ENCODE measurements at regions not wholly inside any gene's neighbourhood (a gene's known extent, or its start where the extent isn't known, plus 50 kb on each side); places are given as distances from the start of the nearest gene placed in this dataset.
"Not testable (repeated sequence)": the region's sequence is repeated elsewhere in the genome, so short reads cannot be mapped to it uniquely, and the experiment has no call there.

- no peak overlapping the region for H3K27ac ChIP-seq (replicated peaks)
- no peaks in the 10 kb centered on the region for H3K9me3 ChIP-seq (replicated peaks)
- no peak for TF ChIP-seq CTCF (IDR thresholded peaks at IDR 0.05; ENCODE audit: borderline replicate concordance)
- peaks cover 4% of the 10 kb centered on the region for H3K4me1 ChIP-seq
- H3K4me3 ChIP-seq: no peak overlapping the region
- no peak for DNase-seq
- intact Hi-C loops (cut with micrococcal nuclease): no loop called here
- no peaks in the 10 kb centered on the region for H3K36me3 ChIP-seq
- H3K27me3 ChIP-seq (ENCODE audit: low read depth): no peaks in the 10 kb centered on the region
These were observed 183.2 kb upstream of the NR2F2 start for GRCh38 chr15:96147267-96147666.

GRCh38 chr15:96150254-96150653 is 180.2 kb upstream of the NR2F2 start:
- Histone ChIP-seq H3K36me3 (no peaks in the 10 kb centered on the region), H3K4me1 (no peaks in the 10 kb centered on the region), H3K27ac (replicated peaks) (no peak overlapping the region), H3K27me3 (ENCODE audit: low read depth) (no peaks in the 10 kb centered on the region), H3K4me3 (no peak overlapping the region), H3K9me3 (replicated peaks) (no peaks in the 10 kb centered on the region)
- TF ChIP-seq CTCF (IDR thresholded peaks at IDR 0.05; ENCODE audit: borderline replicate concordance): no peak
- intact Hi-C loops (cut with micrococcal nuclease): no loop called here
- no peak for DNase-seq

- intact Hi-C loops (cut with micrococcal nuclease): not testable (repeated sequence)
These were observed 178.8 kb upstream of the NR2F2 start for GRCh38 chr15:96151749-96152148.

GRCh38 chr15:96153929-96154328 is 176.6 kb upstream of the NR2F2 start:
- Histone ChIP-seq H3K4me1 (peaks cover 11% of the 10 kb centered on the region), H3K36me3 (no peaks in the 10 kb centered on the region), H3K27me3 (ENCODE audit: low read depth) (no peaks in the 10 kb centered on the region), H3K27ac (replicated peaks) (no peak overlapping the region), H3K9me3 (replicated peaks) (no peaks in the 10 kb centered on the region), H3K4me3 (no peak overlapping the region)
- intact Hi-C loops (cut with micrococcal nuclease): no loop called here
- no peak for TF ChIP-seq CTCF (IDR thresholded peaks at IDR 0.05; ENCODE audit: borderline replicate concordance)
- no peak for DNase-seq

More at GRCh38 chr15:96151749-96152148, 178.8 kb upstream of the NR2F2 start:
- H3K4me3 ChIP-seq; DNase-seq; H3K36me3 ChIP-seq; H3K27me3 ChIP-seq (ENCODE audit: low read depth); H3K9me3 ChIP-seq (replicated peaks); H3K4me1 ChIP-seq; H3K27ac ChIP-seq (replicated peaks): not testable (repeated sequence)

- intact Hi-C loops (cut with micrococcal nuclease): no loop called here
- Histone ChIP-seq H3K4me1 (peaks cover 27% of the 10 kb centered on the region), H3K4me3 (no peak overlapping the region), H3K9me3 (replicated peaks) (no peaks in the 10 kb centered on the region), H3K27ac (replicated peaks) (peak overlapping the region; percentile 64), H3K36me3 (no peaks in the 10 kb centered on the region), H3K27me3 (ENCODE audit: low read depth) (no peaks in the 10 kb centered on the region)
- no peak for DNase-seq
- no peak for TF ChIP-seq CTCF (IDR thresholded peaks at IDR 0.05; ENCODE audit: borderline replicate concordance)
These were observed 171.6 kb upstream of the NR2F2 start for GRCh38 chr15:96158938-96159337.

- Histone ChIP-seq H3K4me3 (no peak overlapping the region), H3K9me3 (replicated peaks) (no peaks in the 10 kb centered on the region), H3K27me3 (ENCODE audit: low read depth) (no peaks in the 10 kb centered on the region), H3K36me3 (no peaks in the 10 kb centered on the region), H3K4me1 (peaks cover 27% of the 10 kb centered on the region), H3K27ac (replicated peaks) (peak overlapping the region; percentile 64)
- peak; percentile 52 for DNase-seq
- TF ChIP-seq CTCF (IDR thresholded peaks at IDR 0.05; ENCODE audit: borderline replicate concordance): no peak
- intact Hi-C loops (cut with micrococcal nuclease): no loop called here
These were observed 170.2 kb upstream of the NR2F2 start for GRCh38 chr15:96160269-96160668.

Data from left ventricle myocardium inferior (tissue), 1 donor.